ENCODE measurements at regions not wholly inside any gene's neighbourhood (a gene's known extent, or its start where the extent isn't known, plus 50 kb on each side); places are given as distances from the start of the nearest gene placed in this dataset.
A peak's percentile ranks its signal among the peaks of the same experiment; 100 is the strongest.
"Not testable (repeated sequence)": the region's sequence is repeated elsewhere in the genome, so short reads cannot be mapped to it uniquely, and the experiment has no call there.

DNA sequence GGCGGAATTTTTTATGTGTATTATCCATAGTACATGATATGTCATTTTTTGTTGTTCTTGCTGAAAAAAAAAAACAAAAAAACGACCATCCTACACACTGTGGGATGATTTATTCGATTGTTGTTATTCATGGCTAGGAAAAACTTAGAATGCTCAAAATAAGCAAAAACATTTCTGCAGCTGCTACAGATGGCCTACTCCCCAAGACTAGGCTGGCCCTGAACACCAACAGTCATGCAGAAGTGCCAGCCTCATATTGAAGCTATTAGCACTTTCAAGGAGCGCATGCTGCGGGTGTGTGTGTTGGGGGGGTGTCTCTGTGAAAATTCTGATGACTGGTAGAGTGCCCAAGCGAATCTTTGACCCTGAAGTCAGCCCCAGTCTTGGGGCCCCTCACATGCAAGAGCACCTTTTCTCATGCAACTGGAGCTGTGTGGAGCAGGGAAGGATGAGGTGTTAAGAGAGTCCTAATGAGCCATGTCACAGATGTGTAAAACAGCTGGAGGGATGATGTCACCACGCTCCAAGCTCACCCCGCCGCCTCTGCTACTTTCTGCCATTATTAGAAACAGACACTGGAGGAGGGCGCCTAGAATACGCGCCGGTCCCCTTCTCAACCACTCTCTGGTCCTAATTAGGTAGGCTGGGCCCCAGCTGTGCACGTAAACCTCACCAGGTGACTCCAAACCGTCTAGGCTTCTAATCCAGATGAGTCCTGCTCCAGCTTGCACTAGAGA, 61.0 kb upstream of the SMIM23 start:
- peak; percentile 20 for DNase-seq

DNA sequence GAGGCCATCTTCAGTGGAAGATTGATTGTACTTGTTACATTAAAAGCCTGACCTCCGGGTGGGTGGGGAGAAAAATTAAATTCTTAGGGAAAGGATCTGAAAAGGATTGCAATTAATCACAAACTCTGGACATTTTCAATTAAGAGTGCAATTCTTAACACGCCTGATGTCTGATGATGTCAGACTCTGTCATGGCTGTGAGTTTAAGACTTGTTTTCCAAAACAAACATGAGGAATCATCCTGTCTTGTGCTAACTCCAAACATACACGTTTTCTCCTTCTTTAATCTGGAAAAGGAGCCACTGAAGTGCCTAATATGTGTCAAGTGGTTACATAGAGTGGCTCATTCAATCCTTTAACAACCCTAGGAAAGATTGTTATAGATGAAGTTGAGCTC, 60.4 kb upstream of the SMIM23 start:
- DNase-seq: no peak

DNA sequence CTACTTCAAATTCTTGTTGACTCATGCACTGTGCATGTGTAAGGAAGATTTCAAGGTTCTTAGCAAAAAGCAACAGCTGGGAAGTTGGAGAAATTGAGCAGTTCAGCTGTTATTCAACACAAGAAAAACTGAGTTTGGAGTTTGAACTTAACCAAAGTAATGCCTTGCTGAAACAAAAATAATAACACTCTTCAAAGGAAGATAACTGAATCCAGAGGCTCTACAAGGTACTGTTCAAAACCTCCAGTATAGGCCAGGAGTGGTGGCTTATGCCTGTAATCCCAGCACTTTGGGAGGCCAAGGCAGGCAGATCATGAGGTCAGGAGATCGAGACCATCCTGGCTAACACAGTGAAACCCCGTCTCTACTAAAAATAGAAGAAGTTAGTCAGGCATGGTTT, 58.8 kb upstream of the SMIM23 start:
- DNase-seq: not testable (repeated sequence)

DNA sequence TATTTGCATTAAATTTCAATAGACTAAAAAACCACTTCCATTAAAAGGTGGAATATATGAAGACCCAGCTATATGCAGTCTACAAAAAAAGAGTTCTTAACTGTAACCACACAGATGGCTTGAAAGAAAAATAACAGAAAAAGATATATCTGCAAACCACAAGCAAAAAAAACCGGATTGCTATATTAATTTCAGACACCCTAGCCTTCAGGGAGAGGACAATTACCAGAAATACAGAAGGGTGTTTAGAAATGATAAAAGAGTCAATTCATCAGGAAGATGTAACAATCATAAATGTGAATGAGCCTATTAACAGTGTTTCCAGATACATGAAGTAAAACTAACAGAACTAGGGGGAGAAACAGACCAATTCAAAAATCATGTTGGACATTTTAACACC, 56.9 kb upstream of the SMIM23 start:
- DNase-seq: no peak
